ENCODE measurements at regions not wholly inside any gene's neighbourhood (a gene's known extent, or its start where the extent isn't known, plus 50 kb on each side); places are given as distances from the start of the nearest gene placed in this dataset.

GRCh38 chr9:32854271-32854670 is 70.9 kb downstream of the TMEM215 start:
- Histone ChIP-seq H3K4me3 (replicated peaks; ENCODE audit: low read depth, low read length) (no peak overlapping the region), H3K36me3 (ENCODE audit: control insufficient read depth, insufficient read depth, low read length) (no peaks in the 10 kb centered on the region), H3K27me3 (replicated peaks; ENCODE audit: control insufficient read depth, insufficient read depth, low read length) (no peaks in the 10 kb centered on the region)
- TF ChIP-seq CTCF (IDR thresholded peaks at IDR 0.05; ENCODE audit: insufficient read depth, low read length, poor library complexity, severe bottlenecking): no peak
- no peak for DNase-seq (ENCODE audit: extremely low read depth, insufficient read length)

- no peak for TF ChIP-seq CTCF (IDR thresholded peaks at IDR 0.05; ENCODE audit: insufficient read depth, low read length, poor library complexity, severe bottlenecking)
- no peak for DNase-seq (ENCODE audit: extremely low read depth, insufficient read length)
Measured at GRCh38 chr9:32855752-32856151, 72.4 kb downstream of the TMEM215 start.

GRCh38 chr9:32863291-32863690 is 80.0 kb downstream of the TMEM215 start:
- Histone ChIP-seq H3K36me3 (ENCODE audit: control insufficient read depth, insufficient read depth, low read length) (no peaks in the 10 kb centered on the region), H3K27me3 (replicated peaks; ENCODE audit: control insufficient read depth, insufficient read depth, low read length) (no peaks in the 10 kb centered on the region; the same call in 1 of the 2 replicates), H3K4me3 (replicated peaks; ENCODE audit: low read depth, low read length) (no peak overlapping the region)
- DNase-seq (ENCODE audit: extremely low read depth, insufficient read length): no peak
- no peak for TF ChIP-seq CTCF (IDR thresholded peaks at IDR 0.05; ENCODE audit: insufficient read depth, low read length, poor library complexity, severe bottlenecking)

More at GRCh38 chr9:32855752-32856151, 72.4 kb downstream of the TMEM215 start:
- Histone ChIP-seq H3K27me3 (replicated peaks; ENCODE audit: control insufficient read depth, insufficient read depth, low read length) (no peaks in the 10 kb centered on the region), H3K4me3 (replicated peaks; ENCODE audit: low read depth, low read length) (no peak overlapping the region), H3K36me3 (ENCODE audit: control insufficient read depth, insufficient read depth, low read length) (no peaks in the 10 kb centered on the region)

GRCh38 chr9:32864971-32865370 is 81.6 kb downstream of the TMEM215 start:
- Histone ChIP-seq H3K36me3 (ENCODE audit: control insufficient read depth, insufficient read depth, low read length) (no peaks in the 10 kb centered on the region), H3K4me3 (replicated peaks; ENCODE audit: low read depth, low read length) (no peak overlapping the region), H3K27me3 (replicated peaks; ENCODE audit: control insufficient read depth, insufficient read depth, low read length) (no peaks in the 10 kb centered on the region; the same call in 1 of the 2 replicates)
- no peak for TF ChIP-seq CTCF (IDR thresholded peaks at IDR 0.05; ENCODE audit: insufficient read depth, low read length, poor library complexity, severe bottlenecking)
- DNase-seq (ENCODE audit: extremely low read depth, insufficient read length): no peak

- no peak overlapping the region for H3K4me3 ChIP-seq (replicated peaks; ENCODE audit: low read depth, low read length)
- no peaks in the 10 kb centered on the region for H3K36me3 ChIP-seq (ENCODE audit: control insufficient read depth, insufficient read depth, low read length)
- H3K27me3 ChIP-seq (replicated peaks; ENCODE audit: control insufficient read depth, insufficient read depth, low read length): no peaks in the 10 kb centered on the region; the same call in 1 of the 2 replicates
- TF ChIP-seq CTCF (IDR thresholded peaks at IDR 0.05; ENCODE audit: insufficient read depth, low read length, poor library complexity, severe bottlenecking): no peak
- no peak for DNase-seq (ENCODE audit: extremely low read depth, insufficient read length)
Measured at GRCh38 chr9:32866273-32866672, 82.9 kb downstream of the TMEM215 start.

GRCh38 chr9:32867026-32867425 is 83.7 kb downstream of the TMEM215 start:
- no peaks in the 10 kb centered on the region for H3K36me3 ChIP-seq (ENCODE audit: control insufficient read depth, insufficient read depth, low read length)

More at GRCh38 chr9:32867026-32867425, 83.7 kb downstream of the TMEM215 start:
- Histone ChIP-seq H3K4me3 (replicated peaks; ENCODE audit: low read depth, low read length) (no peak overlapping the region), H3K27me3 (replicated peaks; ENCODE audit: control insufficient read depth, insufficient read depth, low read length) (no peaks in the 10 kb centered on the region; the same call in 1 of the 2 replicates)
- TF ChIP-seq CTCF (IDR thresholded peaks at IDR 0.05; ENCODE audit: insufficient read depth, low read length, poor library complexity, severe bottlenecking): no peak
- no peak for DNase-seq (ENCODE audit: extremely low read depth, insufficient read length)
